GM12878 (cell line): ENCODE measurements at regions not wholly inside any gene's neighbourhood (a gene's known extent, or its start where the extent isn't known, plus 50 kb on each side); places are given as distances from the start of the nearest gene placed in this dataset.

Experiments
- ATAC-seq: fragments of 200-7000 bp; cut with Tn5 transposase; 3 replicates; pipeline ENCODE4 v1.9.1; 2020; ENCODE audit warnings: mild to moderate bottlenecking, moderate library complexity
- BruUV-seq: library from RNA; stranded (reverse); fragments of 400-500 nt; replicated peaks from 2 replicates; lab custom pipeline; 2021; lab: Mats Ljungman, UMichigan
- CTCF ChIA-PET: fragments of 300-600 bp; sonication (Branson Sonifier 250); formaldehyde crosslinking; extraction: SDS; loops from one replicate; lab custom pipeline; 2021; ENCODE audit warnings: inconsistent platforms; lab: Yijun Ruan, JAX
- POLR2A ChIA-PET: fragments of 350-600 bp; formaldehyde crosslinking; extraction: SDS; loops from one replicate; lab custom pipeline; 2021; ENCODE audit warnings: inconsistent platforms; lab: Charles Lee
- RAD21 ChIA-PET: fragments of 300-600 bp; sonication (Branson Sonifier 250); formaldehyde crosslinking; loops from one replicate; lab custom pipeline; 2023; ENCODE audit warnings: antibody characterized with exemption; ENCODE audit not compliant: unreplicated experiment; lab: Charles Lee
- SMC1A ChIA-PET: fragments of 300-600 bp; sonication (Branson Sonifier 250); formaldehyde crosslinking; loops from one replicate; lab custom pipeline; 2023; ENCODE audit not compliant: unreplicated experiment, uncharacterized antibody; lab: Charles Lee
- DNase-seq: peaks from one replicate; pipeline ENCODE4 v3.0.0-alpha.2; 2011; ENCODE audit warnings: low read depth, low spot score
- FAIRE-seq: peaks from 3 replicates; lab custom pipeline; 2011; peaks lifted over from hg19 to GRCh38; lab: Jason Lieb, UNC
- H2AFZ ChIP-seq: 2 replicates; pipeline ENCODE4 v1.6.0; 2011; ENCODE audit warnings: low read depth, low read length, control low read depth; ENCODE audit not compliant: control insufficient read depth
- H3K27ac ChIP-seq: 2 replicates; pipeline ENCODE4 v1.5.1; 2011; ENCODE audit warnings: control low read depth; ENCODE audit not compliant: control insufficient read depth, insufficient read depth
- H3K27me3 ChIP-seq, 2 experiments: replicated peaks in 1 of 2; 2 replicates each; pipeline versions ENCODE4 v1.6.0 to v1.6.1; 2011; ENCODE audit warnings: low read length in 1 of 2; ENCODE audit not compliant: control insufficient read depth in 2 of 2, insufficient read depth in 2 of 2
- H3K36me3 ChIP-seq, 2 experiments: 2 replicates each; pipeline ENCODE4 v1.5.1; 2011; ENCODE audit warnings: low read length in 1 of 2; ENCODE audit not compliant: control insufficient read depth in 2 of 2, insufficient read depth in 2 of 2
- H3K4me1 ChIP-seq: 2 replicates; pipeline ENCODE4 v1.6.1; 2011; ENCODE audit warnings: mild to moderate bottlenecking, low read length, moderate library complexity, mixed read lengths; ENCODE audit not compliant: control insufficient read depth, insufficient read depth
- H3K4me2 ChIP-seq: 2 replicates; pipeline ENCODE4 v1.6.0; 2011; ENCODE audit warnings: control low read depth; ENCODE audit not compliant: control insufficient read depth, insufficient read depth
- H3K4me3 ChIP-seq: fragments of 200-600 bp; sonication (generic); 2 replicates; pipeline ENCODE4 v1.5.1; 2016
- H3K79me2 ChIP-seq: 2 replicates; pipeline ENCODE4 v1.6.0; 2011; ENCODE audit warnings: low read length; ENCODE audit not compliant: control insufficient read depth, insufficient read depth
- H3K9ac ChIP-seq: 2 replicates; pipeline ENCODE4 v1.8.0; 2011; ENCODE audit warnings: low read length, control low read depth, mixed read lengths; ENCODE audit not compliant: control insufficient read depth, insufficient read depth
- H3K9me3 ChIP-seq: replicated peaks from 3 replicates; pipeline ENCODE4 v1.5.1; 2011; ENCODE audit warnings: mild to moderate bottlenecking, low read length; ENCODE audit not compliant: control insufficient read depth, insufficient read depth
- H4K20me1 ChIP-seq: 2 replicates; pipeline ENCODE4 v1.6.0; 2011; ENCODE audit not compliant: control insufficient read depth, insufficient read depth
- CREM ChIP-seq: IDR thresholded peaks from 2 replicates; pipeline ENCODE4 v1.6.1; 2014; ENCODE audit warnings: antibody characterized with exemption, low read depth
- EGR1 ChIP-seq, 2 experiments: IDR thresholded peaks; 1 replicate in 1 of 2; 2 replicates in 1 of 2; pipeline ENCODE4 v1.6.1; 2011 to 2012; ENCODE audit warnings: low read depth in 2 of 2, low read length in 2 of 2, borderline replicate concordance in 1 of 2, mild to moderate bottlenecking in 1 of 2, moderate library complexity in 1 of 2
- FOXK2 ChIP-seq: fragments of 450-650 bp; IDR thresholded peaks from 2 replicates; pipeline ENCODE4 v1.6.1; 2017; ENCODE audit warnings: mild to moderate bottlenecking, moderate library complexity
- GATAD2B ChIP-seq: fragments of 450-650 bp; conservative IDR thresholded peaks from 2 replicates; pipeline ENCODE4 v1.6.1; 2017; ENCODE audit warnings: low read depth, mild to moderate bottlenecking, moderate library complexity
- MYB ChIP-seq: fragments of 150-350 bp; IDR thresholded peaks from 2 replicates; pipeline ENCODE4 v1.6.1; 2014; ENCODE audit warnings: mild to moderate bottlenecking, low read depth, low read length, borderline replicate concordance
- NRF1 ChIP-seq: conservative IDR thresholded peaks from 2 replicates; pipeline ENCODE4 v1.6.1; 2011; ENCODE audit warnings: mild to moderate bottlenecking, low read depth, low read length, improper control_type of control experiment
- RAD21 ChIP-seq: IDR thresholded peaks from 2 replicates; pipeline ENCODE4 v1.6.1; 2011; ENCODE audit warnings: mild to moderate bottlenecking, low read depth, low read length, moderate library complexity; ENCODE audit not compliant: insufficient read depth
- SIX5 ChIP-seq: IDR thresholded peaks from 2 replicates; pipeline ENCODE4 v1.6.1; 2011; ENCODE audit warnings: mild to moderate bottlenecking, low read depth, low read length, moderate library complexity; ENCODE audit not compliant: severe bottlenecking
- SMAD5 ChIP-seq: IDR thresholded peaks from 2 replicates; pipeline ENCODE4 v1.6.1; 2016; ENCODE audit warnings: antibody characterized with exemption, low read depth
- SREBF2 ChIP-seq: IDR thresholded peaks from 2 replicates; pipeline ENCODE4 v1.6.1; 2012; ENCODE audit warnings: mild to moderate bottlenecking, low read length
- WGBS: methylation state at CpG from one replicate; pipeline ENCODE4 v1.1.6; 2016; ENCODE audit warnings: low lambda C conversion rate; ENCODE audit not compliant: insufficient replicate concordance, insufficient coverage; ENCODE audit errors: missing lambda C conversion rate; 5-methylcytosine and 5-hydroxymethylcytosine counted together
- in situ Hi-C: fragments of 300-500 bp; cut with MboI; formaldehyde crosslinking; loops from 9 replicates; pipeline ENCODE4 v1.14.3; 2018; ENCODE audit warnings: mixed read lengths
- intact Hi-C: fragments of 100-400 bp; cut with micrococcal nuclease; formaldehyde crosslinking; loops from one replicate; pipeline ENCODE4 v1.14.2; 2022; ENCODE audit not compliant: unreplicated experiment
- TF ChIP-seq, protein P1 (sequence below): IDR thresholded peaks from 2 replicates; pipeline ENCODE4 v1.6.1; 2011; ENCODE audit warnings: low read depth, mild to moderate bottlenecking, low read length, moderate library complexity, borderline replicate concordance; ENCODE audit errors: extremely low read depth
- TF ChIP-seq, protein P2 (sequence below): fragments of 450-650 bp; IDR thresholded peaks from 2 replicates; pipeline ENCODE4 v1.6.1; 2014; ENCODE audit warnings: mild to moderate bottlenecking
- TF ChIP-seq, protein P3 (sequence below): fragments of 150-350 bp; IDR thresholded peaks from 2 replicates; pipeline ENCODE4 v1.6.1; 2014; ENCODE audit warnings: mild to moderate bottlenecking, low read depth, low read length

DNA sequence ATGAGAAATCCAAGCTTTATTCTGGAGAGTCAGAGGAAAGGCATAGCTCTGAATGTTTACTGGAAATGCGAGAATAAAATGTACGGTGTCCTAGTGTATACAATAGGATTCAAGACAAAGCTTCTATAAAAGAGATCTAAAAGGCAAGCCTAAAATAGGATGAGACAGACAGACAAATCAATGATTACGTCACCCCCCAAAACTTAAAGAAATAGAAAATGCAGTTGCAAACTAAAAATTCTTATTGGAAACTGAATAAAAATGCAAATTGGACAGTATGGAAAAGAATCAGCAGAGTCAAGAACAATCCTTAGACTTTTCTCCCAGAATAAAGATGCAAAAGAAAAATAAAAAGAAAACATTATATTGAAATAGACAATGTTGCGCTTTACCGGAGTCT is 245.9 kb downstream of the POM121L12 start:
- no peak overlapping the region for H3K27ac ChIP-seq
- H2AFZ ChIP-seq, result no peak overlapping the region
- no peaks in the 10 kb centered on the region for H3K4me1 ChIP-seq
- no peak overlapping the region for H3K9ac ChIP-seq
- ATAC-seq (no peak), FAIRE-seq (no peak), DNase-seq (no peak)
- H4K20me1 ChIP-seq, result no peaks in the 10 kb centered on the region
- no peaks in the 10 kb centered on the region for H3K27me3 ChIP-seq
- H3K4me2 ChIP-seq, result no peak overlapping the region
- no peaks in the 10 kb centered on the region for H3K79me2 ChIP-seq
- no peaks in the 10 kb centered on the region for H3K36me3 ChIP-seq
- intact Hi-C loops, result no loop called here
- 45% methylated on average over 5 of the region's 5 CpGs for WGBS
- no peak overlapping the region for H3K4me3 ChIP-seq
- BruUV-seq, result no TSS peak
- TF ChIP-seq MYB (no peak), SREBF2 (no peak), SMAD5 (no peak), GATAD2B (no peak), CREM (no peak), NRF1 (no peak), RAD21 (no peak), EGR1 (IDR thresholded peaks at IDR 0.05; ENCODE audit: borderline replicate concordance in 1 of 2, low read depth in 2 of 2, low read length in 2 of 2) (no peak), FOXK2 (no peak), SIX5 (no peak)
- TF ChIP-seq, protein P1, sequence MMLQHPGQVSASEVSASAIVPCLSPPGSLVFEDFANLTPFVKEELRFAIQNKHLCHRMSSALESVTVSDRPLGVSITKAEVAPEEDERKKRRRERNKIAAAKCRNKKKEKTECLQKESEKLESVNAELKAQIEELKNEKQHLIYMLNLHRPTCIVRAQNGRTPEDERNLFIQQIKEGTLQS, result no peak
- TF ChIP-seq, protein P2, sequence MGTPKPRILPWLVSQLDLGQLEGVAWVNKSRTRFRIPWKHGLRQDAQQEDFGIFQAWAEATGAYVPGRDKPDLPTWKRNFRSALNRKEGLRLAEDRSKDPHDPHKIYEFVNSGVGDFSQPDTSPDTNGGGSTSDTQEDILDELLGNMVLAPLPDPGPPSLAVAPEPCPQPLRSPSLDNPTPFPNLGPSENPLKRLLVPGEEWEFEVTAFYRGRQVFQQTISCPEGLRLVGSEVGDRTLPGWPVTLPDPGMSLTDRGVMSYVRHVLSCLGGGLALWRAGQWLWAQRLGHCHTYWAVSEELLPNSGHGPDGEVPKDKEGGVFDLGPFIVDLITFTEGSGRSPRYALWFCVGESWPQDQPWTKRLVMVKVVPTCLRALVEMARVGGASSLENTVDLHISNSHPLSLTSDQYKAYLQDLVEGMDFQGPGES, result no peak
- TF ChIP-seq, protein P3, sequence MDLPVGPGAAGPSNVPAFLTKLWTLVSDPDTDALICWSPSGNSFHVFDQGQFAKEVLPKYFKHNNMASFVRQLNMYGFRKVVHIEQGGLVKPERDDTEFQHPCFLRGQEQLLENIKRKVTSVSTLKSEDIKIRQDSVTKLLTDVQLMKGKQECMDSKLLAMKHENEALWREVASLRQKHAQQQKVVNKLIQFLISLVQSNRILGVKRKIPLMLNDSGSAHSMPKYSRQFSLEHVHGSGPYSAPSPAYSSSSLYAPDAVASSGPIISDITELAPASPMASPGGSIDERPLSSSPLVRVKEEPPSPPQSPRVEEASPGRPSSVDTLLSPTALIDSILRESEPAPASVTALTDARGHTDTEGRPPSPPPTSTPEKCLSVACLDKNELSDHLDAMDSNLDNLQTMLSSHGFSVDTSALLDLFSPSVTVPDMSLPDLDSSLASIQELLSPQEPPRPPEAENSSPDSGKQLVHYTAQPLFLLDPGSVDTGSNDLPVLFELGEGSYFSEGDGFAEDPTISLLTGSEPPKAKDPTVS, result no peak
- no peaks in the 10 kb centered on the region for H3K9me3 ChIP-seq
- in situ Hi-C loops, result no loop called here
- ChIA-PET RAD21 (no interaction called here), SMC1A (no interaction called here), POLR2A (no interaction called here), CTCF (no interaction called here)
